ENCODE measurements at regions not wholly inside any gene's neighbourhood (a gene's known extent, or its start where the extent isn't known, plus 50 kb on each side); places are given as distances from the start of the nearest gene placed in this dataset.

DNA sequence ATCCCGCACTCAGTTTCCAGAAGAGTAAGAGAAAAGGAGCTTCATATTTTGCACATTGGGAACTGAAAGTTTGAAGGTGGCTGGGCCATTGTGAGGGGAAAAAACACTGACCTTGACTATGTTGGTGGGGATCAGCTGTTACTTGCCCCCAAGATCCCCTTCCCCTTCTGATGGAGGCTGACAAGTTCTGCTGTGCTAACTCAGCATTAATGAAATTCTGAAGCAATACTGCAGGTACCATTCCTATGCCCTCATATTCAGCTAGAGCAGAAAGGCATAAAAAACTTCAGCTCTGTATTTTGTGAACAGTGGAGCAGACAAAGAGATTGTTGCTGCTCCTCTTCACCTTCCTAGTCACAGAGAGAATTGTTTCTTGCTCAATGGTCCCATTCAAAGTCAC lies 1013.8 kb upstream of the C9orf72 start:
- no peak overlapping the region for H3K9ac ChIP-seq (replicated peaks; ENCODE audit: extremely low read depth, insufficient read depth, low read length)

DNA sequence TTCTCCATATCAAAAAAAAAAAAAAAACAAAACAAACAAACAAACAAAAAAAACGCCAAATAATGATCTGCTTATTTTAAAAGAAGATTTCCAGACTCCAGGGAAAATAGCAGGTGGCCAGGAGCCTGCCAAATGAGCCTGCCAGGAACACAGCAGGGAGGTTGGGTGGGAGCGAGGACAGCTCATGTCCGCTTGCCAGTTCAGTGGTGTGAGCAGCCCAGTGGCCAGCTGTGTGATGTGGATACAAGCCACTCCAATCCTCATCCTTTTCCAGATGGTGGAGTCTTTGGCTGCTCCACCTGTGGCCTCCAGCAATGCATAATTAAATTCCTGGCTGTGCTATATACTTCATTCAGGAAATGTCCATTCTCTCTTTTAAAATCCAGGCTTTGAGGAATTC lies 1025.1 kb upstream of the C9orf72 start:
- Histone ChIP-seq H3K9me1 (replicated peaks; ENCODE audit: control insufficient read depth, extremely low read depth, insufficient read depth, low read length) (no peaks in the 10 kb centered on the region), H3K27ac (ENCODE audit: insufficient read depth, low read depth, low read length) (no peak overlapping the region), H3K36me3 (ENCODE audit: control insufficient read depth in 2 of 2, extremely low read depth in 1 of 2, insufficient read depth in 2 of 2, low read length in 2 of 2) (no peaks in the 10 kb centered on the region), H3K9me3 (replicated peaks; ENCODE audit: control insufficient read depth, insufficient read depth, low read length) (no peaks in the 10 kb centered on the region), H3K27me3 (ENCODE audit: control insufficient read depth in 2 of 2, insufficient read depth in 2 of 2, low read length in 2 of 2) (no peaks in the 10 kb centered on the region), H3K4me2 (ENCODE audit: insufficient read depth, low read length) (no peak overlapping the region), H3K9ac (replicated peaks; ENCODE audit: extremely low read depth, insufficient read depth, low read length) (no peak overlapping the region), H2AFZ (ENCODE audit: low read depth, low read length) (no peak overlapping the region), H3K79me2 (ENCODE audit: control insufficient read depth, insufficient read depth, low read length) (no peaks in the 10 kb centered on the region), H4K20me1 (replicated peaks; ENCODE audit: control insufficient read depth, extremely low read depth, insufficient read depth, low read length) (no peaks in the 10 kb centered on the region), H3K4me1 (ENCODE audit: control insufficient read depth, extremely low read depth, insufficient read depth, low read length) (no peaks in the 10 kb centered on the region), H3K4me3 (replicated peaks in 1 of 3; ENCODE audit: insufficient read depth in 1 of 3, low read depth in 1 of 3, low read length in 3 of 3) (no peak overlapping the region)
- TF ChIP-seq FOS (IDR thresholded peaks at IDR 0.05; ENCODE audit: borderline replicate concordance, insufficient read depth, low read length) (no peak), GATA2 (IDR thresholded peaks at IDR 0.05; ENCODE audit: insufficient read depth, insufficient read length, low read depth, low read length) (no peak), POLR2AphosphoS5 (IDR thresholded peaks at IDR 0.05; ENCODE audit: insufficient read depth, low read depth, low read length) (no peak), JUN (IDR thresholded peaks at IDR 0.05; ENCODE audit: borderline replicate concordance, insufficient read depth, insufficient read length, low read depth) (no peak), EZH2 (IDR thresholded peaks at IDR 0.05; ENCODE audit: borderline replicate concordance, low read depth, low read length, severe bottlenecking) (no peak), MYC (IDR thresholded peaks at IDR 0.05; ENCODE audit: low read depth, low read length) (no peak), POLR2A (IDR thresholded peaks at IDR 0.05; ENCODE audit: low read depth, low read length) (no peak), CTCF (IDR thresholded peaks at IDR 0.05; ENCODE audit: extremely low read depth in 1 of 2, insufficient read depth in 1 of 2, low read depth in 1 of 2, low read length in 2 of 2) (no peak)
- TF ChIP-seq, protein P1, sequence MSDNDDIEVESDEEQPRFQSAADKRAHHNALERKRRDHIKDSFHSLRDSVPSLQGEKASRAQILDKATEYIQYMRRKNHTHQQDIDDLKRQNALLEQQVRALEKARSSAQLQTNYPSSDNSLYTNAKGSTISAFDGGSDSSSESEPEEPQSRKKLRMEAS (IDR thresholded peaks at IDR 0.05; ENCODE audit: insufficient read depth, insufficient read length) = no peak
- dilution Hi-C loops (cut with MboI; ENCODE audit: extremely low pct_ligation_motif_present, low sequenced_read_pairs) (no loop called here), intact Hi-C loops (cut with micrococcal nuclease) (no loop called here)
- DNase-seq (ENCODE audit: low read depth, low spot score) (no peak), FAIRE-seq (no peak)
- ChIA-PET POLR2A (no interaction called here), CTCF (no interaction called here)
- no TSS peak for BruUV-seq (replicated peaks)

More for the DNA sequence above, 1013.8 kb upstream of the C9orf72 start:
- no peak for DNase-seq (ENCODE audit: low read depth, low spot score)
- Histone ChIP-seq H3K4me2 (ENCODE audit: insufficient read depth, low read length) (no peak overlapping the region), H3K27me3 (ENCODE audit: control insufficient read depth in 2 of 2, insufficient read depth in 2 of 2, low read length in 2 of 2) (no peaks in the 10 kb centered on the region), H2AFZ (ENCODE audit: low read depth, low read length) (no peak overlapping the region), H3K9me1 (replicated peaks; ENCODE audit: control insufficient read depth, extremely low read depth, insufficient read depth, low read length) (no peaks in the 10 kb centered on the region), H3K9me3 (replicated peaks; ENCODE audit: control insufficient read depth, insufficient read depth, low read length) (no peaks in the 10 kb centered on the region), H3K27ac (ENCODE audit: insufficient read depth, low read depth, low read length) (no peak overlapping the region), H3K4me1 (ENCODE audit: control insufficient read depth, extremely low read depth, insufficient read depth, low read length) (no peaks in the 10 kb centered on the region), H4K20me1 (replicated peaks; ENCODE audit: control insufficient read depth, extremely low read depth, insufficient read depth, low read length) (no peaks in the 10 kb centered on the region), H3K4me3 (replicated peaks in 1 of 3; ENCODE audit: insufficient read depth in 1 of 3, low read depth in 1 of 3, low read length in 3 of 3) (no peak overlapping the region), H3K36me3 (ENCODE audit: control insufficient read depth in 2 of 2, extremely low read depth in 1 of 2, insufficient read depth in 2 of 2, low read length in 2 of 2) (no peaks in the 10 kb centered on the region), H3K79me2 (ENCODE audit: control insufficient read depth, insufficient read depth, low read length) (no peaks in the 10 kb centered on the region)
- intact Hi-C loops (cut with micrococcal nuclease) = no loop called here
- dilution Hi-C loops (cut with MboI; ENCODE audit: extremely low pct_ligation_motif_present, low sequenced_read_pairs) = no loop called here
- ChIA-PET POLR2A (no interaction called here), CTCF (no interaction called here)
- no peak for TF ChIP-seq MYC (IDR thresholded peaks at IDR 0.05; ENCODE audit: low read depth, low read length)
- no peak for FAIRE-seq
- BruUV-seq (replicated peaks) = no TSS peak
